Transverse colon (tissue), 4 donors: ENCODE measurements at regions not wholly inside any gene's neighbourhood (a gene's known extent, or its start where the extent isn't known, plus 50 kb on each side); places are given as distances from the start of the nearest gene placed in this dataset.
"Not testable (repeated sequence)": the region's sequence is repeated elsewhere in the genome, so short reads cannot be mapped to it uniquely, and the experiment has no call there.

Source experiments
- CTCF ChIP-seq, 5 experiments: fragments of 200-600 bp in 3 of 5; fragments of 450-650 bp in 2 of 5; sonication (generic) in 3 of 5; IDR thresholded peaks; 1 replicate in 2 of 5; 2 replicates in 3 of 5; pipeline ENCODE4 v1.5.1; 2016 to 2017; ENCODE audit warnings: antibody characterized with exemption in 5 of 5, inconsistent platforms in 3 of 5, mild to moderate bottlenecking in 2 of 5, moderate library complexity in 1 of 5
- EP300 ChIP-seq: sonication (generic); formaldehyde crosslinking; IDR thresholded peaks from one replicate; pipeline ENCODE4 v1.6.1; 2017; ENCODE audit warnings: antibody characterized with exemption, low read depth
- POLR2AphosphoS5 ChIP-seq, 3 donors: sonication (generic); formaldehyde crosslinking; IDR thresholded peaks; one replicate each; pipeline ENCODE4 v1.6.1; 2016; ENCODE audit warnings: antibody characterized with exemption in 3 of 3

GRCh38 chr1:771449-771848, 85.0 kb upstream of the OR4F16 start:
- not testable (repeated sequence) for TF ChIP-seq CTCF (IDR thresholded peaks at IDR 0.05); EP300; POLR2AphosphoS5 (IDR thresholded peaks at IDR 0.05)
